HUDEP-2 (cell line): ENCODE measurements at regions not wholly inside any gene's neighbourhood (a gene's known extent, or its start where the extent isn't known, plus 50 kb on each side); places are given as distances from the start of the nearest gene placed in this dataset.
"Not testable (repeated sequence)": the region's sequence is repeated elsewhere in the genome, so short reads cannot be mapped to it uniquely, and the experiment has no call there.

Source experiments
- DNase-seq, 76 experiments: peaks; one replicate each; lab custom pipeline; 2025; ENCODE audit not compliant: unreplicated experiment in 76 of 76; lab: John Stamatoyannopoulos, UW

DNA sequence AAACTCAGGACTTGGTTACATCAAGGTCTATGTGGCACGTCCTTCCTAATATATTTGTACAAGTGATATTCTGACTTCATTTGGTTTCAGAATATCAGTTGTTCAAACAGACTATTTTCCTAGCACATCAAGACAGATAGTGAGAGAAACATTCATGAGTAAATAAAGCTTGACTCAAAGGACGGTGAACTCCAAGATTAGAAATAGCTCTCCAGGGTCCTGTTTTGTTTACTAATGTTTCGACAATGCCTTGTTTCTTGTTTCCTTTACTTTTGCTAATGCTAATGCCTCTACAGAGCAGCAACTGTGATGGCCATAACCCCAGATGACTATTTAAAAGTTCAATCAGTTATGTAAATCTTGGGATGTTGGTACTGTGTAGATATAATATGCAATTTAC is 313.9 kb downstream of the KLF12 start:
- no peak for DNase-seq

GRCh38 chr13:73819711-73820110 is 314.5 kb downstream of the KLF12 start:
- DNase-seq, result no peak

DNA sequence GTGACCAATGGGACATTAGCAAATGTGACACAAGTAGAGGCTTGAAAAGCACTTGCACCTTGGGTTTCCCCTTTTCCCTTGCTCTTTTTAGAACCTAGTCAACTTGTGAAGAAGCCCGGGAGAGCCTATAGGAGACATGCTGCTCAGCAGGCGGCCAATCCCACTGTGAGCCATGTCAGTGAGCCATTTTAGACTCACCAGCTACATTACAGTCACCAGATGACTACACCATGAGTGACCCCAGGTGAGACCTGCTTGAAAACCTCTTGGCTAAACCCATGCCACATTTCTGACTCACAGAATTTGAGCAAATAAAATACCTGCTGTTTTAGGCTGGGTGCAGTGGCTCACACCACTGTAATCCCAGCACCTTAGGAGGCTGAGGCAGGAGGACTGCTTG is 317.5 kb downstream of the KLF12 start:
- no peak for DNase-seq

DNA sequence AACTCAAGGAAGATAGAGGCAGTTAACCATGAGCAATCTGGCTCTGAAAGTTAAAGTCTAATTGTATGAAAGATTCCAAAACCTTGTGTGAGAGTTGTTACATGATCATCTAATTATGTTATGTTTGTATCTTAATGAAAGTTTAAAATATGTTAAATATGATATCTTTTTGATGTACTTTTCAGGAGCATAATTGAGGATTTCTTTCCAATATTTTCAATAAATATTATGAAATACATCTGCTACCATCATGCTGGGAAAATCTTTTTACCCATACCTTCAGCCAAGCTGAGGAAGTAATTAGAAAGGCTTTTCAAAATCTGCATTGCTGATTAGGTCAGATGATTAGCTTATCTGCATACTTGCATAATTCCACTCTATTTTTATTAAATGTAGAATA is 318.4 kb downstream of the KLF12 start:
- no peak for DNase-seq

GRCh38 chr13:73810647-73811046 is 323.6 kb downstream of the KLF12 start:
- no peak for DNase-seq

- DNase-seq, result no peak
Measured at GRCh38 chr13:73809561-73809960, 324.6 kb downstream of the KLF12 start.

DNA sequence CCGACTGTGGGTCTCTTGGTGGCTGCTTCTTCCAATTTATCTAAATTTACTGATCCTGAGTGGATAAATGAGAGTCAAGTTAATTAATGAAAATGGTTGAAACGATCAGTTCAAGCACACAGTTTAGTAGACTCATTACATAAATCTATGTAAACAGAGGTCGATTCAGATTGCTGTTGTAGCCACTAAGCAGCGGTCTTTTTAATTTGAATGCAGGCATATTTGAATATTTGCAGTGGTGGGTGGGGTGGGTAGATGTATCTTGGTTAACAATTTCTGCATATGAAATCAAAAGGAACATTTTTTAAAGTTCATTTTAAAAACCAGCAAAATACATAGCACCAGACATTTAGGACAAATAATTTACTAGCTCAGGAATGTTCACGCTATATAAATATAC is 325.9 kb downstream of the KLF12 start:
- no peak for DNase-seq

DNA sequence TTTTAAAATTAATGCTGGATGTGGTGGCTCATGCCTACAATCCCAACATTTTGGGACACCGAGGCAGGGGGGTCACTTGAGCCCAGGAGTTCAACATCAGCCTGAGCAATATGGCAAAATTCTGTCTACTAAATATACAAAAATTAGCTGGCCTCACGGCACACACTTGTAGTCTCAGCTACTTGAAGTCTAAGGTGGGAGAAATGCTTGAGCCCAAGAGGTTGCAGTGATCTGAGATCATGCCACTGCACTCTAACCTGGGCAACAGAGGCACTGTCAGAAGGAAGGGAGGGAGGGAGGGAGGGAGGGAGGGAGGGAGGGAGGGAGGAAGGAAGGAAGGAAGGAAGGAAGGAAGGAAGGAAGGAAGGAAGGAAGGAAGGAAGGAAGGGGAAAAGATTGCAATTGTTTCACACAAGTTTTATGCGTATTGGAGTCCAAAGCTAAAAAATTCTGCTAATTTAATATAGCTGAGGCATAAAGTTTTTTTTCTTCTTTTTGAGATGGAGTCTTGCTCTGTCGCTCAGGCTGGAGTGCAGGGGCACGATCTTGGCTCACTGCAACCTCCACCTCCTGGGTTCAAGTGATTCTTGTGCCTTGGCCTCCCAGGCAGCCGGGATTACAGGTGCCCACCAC is 328.8 kb downstream of the KLF12 start:
- DNase-seq, result not testable (repeated sequence)

GRCh38 chr13:73803997-73804396 is 330.2 kb downstream of the KLF12 start:
- no peak for DNase-seq

GRCh38 chr13:73800011-73800410 is 334.2 kb downstream of the KLF12 start:
- DNase-seq, result no peak

DNA sequence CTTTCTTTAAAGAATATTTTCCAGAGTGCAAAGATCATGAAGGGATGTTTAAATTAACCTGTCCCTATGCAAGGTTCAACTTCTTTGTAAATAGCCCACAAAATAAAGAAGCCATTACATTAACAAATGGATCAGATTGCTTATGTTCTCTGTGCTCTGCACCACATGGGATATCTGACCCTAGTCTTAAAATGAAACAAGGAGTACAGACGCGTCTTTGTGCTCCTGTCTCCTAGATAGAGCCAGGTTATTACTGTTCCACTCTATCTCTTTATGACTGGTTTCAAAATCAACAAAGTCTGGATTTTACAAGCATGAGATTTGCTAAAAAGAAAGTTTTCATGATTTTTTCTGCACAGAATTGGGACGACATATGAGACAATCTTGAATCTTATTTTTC is 339.4 kb downstream of the KLF12 start:
- no peak for DNase-seq

DNA sequence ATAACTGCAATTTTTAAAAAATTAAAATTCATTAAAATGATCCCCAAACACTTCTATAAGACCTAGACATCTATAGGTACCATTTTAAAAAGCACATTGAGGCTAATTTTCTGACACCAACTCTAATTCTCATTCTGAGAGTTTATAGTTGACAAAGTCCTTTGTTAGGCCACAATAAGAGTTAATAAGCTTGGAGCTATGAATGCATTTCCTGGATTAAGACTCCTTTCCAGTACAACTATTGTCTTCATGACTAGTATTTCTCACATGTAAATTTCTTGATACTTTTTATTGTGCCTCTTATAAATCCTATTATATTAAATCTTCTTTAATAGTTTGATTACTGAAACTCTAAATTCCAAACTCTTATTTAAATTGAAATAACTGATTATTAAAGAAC is 340.8 kb downstream of the KLF12 start:
- DNase-seq, result no peak

DNA sequence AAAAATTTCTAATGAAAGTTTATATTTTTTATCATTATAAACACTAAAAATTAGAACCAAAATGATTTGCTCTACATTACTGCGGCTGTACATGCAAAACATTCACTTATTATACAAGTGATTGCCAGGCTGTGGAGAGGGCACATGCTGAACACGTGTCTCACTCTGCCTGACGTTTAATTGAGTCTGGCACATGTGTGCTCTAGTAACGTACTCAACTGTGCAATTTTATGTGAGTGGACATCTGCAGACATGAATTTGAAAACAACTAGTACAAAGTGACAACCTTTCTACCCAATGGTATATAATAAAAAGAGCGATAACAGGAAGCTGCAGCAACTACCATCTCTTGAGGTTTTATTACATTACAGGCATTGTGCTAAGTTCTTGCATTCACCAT is 341.4 kb downstream of the KLF12 start:
- no peak for DNase-seq

DNA sequence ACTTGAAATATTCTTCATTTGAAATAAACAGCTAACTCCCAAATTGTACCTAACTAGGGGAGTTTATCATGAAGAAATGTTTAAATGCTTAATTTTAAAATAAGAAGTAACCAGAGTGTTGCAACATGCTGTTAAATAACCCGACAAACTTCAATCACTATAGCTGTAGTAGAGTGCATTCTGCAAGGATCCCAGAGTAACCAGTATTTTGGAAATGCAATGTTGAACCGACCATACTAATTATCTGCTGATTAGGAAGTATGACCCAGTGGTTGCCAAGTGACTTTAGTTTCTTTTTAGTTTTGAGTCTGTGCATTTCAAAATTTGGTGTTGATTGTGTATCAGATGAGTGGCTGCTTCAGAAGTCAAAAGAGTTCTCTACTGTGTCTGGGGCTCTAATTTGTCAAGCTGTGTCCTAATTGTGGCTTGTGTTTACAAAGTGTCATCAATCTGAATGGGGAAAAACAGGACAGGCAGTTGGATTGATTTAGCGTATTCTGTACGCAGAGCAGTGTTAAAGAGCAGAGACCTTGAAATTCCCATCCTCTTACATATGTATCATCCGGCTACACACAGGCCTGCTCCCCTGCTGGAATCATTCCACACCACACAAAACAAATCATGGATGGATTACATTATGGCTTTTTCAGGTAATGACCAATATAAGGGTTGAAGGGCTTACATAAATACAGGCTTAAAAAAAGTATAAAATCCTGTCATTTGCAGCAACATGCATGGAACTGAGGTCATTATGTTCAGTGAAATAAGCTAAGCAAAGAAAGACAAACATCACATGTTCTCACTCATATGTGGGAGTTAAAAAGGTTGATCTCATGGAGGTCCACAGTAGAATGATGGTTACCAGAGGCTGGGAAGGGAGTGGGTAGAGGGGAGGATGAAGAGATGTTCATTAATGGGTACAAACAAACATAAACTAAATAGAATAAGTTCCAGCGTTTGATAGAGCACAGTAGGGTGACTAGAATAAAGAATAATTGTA is 351.5 kb downstream of the KLF12 start:
- DNase-seq, result no peak

DNA sequence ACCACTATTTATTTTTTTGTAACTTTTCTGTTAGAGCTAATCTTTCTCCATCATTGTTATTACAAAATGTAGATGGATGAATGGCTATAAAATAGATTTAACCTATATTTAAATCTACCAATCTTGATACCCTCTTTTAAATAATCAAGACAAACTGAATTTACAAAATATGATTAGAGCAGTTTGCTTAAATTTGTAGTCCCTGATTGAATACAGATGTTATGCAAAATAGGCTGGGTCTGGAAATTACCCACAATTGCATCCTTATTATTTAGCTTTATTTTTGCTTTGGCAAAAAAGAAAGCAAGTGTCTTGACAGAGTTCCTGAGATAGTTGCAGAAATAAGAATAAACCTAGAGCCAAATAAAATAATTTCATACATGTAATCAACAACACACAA is 352.8 kb downstream of the KLF12 start:
- DNase-seq, result no peak

- DNase-seq, result no peak
Measured at GRCh38 chr13:73779881-73780280, 354.3 kb downstream of the KLF12 start.

DNA sequence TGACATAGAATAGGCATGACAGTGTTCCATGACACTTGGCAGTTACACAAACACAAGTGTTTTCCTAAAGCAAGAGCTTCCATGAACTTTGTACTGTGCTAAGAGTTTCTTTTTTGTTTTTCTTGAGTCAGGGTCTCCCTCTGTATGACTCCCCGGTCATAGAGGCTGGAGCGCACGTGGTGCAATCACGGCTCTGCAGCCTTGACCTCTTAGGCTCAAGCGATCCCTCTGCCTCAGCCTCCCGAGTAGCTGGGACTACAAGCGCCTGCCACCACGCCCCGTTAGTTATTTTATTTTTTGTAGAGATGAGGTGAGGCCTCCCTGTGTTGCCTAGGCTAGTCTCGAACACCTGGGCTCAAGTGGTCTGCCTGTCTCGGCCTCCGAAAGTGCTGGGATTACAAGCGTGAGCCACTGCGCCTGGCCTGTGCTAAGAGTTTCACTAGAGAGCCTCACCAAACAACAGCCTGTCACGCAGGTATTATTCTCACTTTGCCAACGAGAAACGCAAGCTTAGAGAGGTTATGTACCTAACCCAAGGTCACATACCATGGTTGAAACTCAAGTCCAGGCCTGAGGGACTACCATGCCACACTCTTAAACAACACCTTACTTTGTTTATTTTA is 355.9 kb downstream of the KLF12 start:
- no peak for DNase-seq

DNA sequence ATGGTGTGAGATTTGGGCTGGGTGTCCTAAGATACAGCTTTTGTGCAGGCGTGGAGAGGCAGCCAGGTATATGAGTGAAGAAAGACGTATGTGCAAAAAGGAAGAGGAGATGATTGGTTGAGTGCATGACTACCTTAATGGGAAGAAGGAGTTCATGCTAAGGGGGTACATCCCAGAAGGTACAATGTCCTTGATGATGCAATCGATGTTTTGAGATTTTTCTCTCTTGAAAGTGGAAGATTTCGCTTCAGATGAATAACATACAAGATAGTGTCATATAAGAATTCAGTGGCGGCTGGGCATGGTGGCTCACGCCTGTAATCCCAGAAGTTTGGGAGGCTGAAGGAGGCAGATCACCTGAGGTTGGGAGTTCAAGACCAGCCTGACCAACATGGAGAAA is 357.1 kb downstream of the KLF12 start:
- DNase-seq, result no peak

- no peak for DNase-seq
Measured at GRCh38 chr13:73776151-73776785, 357.9 kb downstream of the KLF12 start.

DNA sequence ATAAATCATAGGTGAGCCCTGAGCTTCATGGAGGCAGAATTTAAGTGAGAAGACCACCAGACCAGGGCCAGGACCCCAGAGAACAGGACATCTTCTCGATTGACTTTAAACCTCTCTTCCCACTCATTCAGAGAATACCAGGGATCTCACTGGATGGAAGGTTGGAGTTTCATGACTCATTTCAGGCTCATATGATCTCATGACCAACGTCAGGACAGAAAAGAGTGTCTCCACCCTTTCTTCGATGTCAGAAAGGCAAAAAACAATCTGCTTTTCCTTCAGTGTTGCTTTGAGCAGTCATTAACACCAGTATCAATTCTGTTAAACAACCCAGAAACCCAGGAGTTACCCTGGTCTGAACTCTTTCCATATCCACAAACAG is 361.0 kb downstream of the KLF12 start:
- DNase-seq, result no peak

DNA sequence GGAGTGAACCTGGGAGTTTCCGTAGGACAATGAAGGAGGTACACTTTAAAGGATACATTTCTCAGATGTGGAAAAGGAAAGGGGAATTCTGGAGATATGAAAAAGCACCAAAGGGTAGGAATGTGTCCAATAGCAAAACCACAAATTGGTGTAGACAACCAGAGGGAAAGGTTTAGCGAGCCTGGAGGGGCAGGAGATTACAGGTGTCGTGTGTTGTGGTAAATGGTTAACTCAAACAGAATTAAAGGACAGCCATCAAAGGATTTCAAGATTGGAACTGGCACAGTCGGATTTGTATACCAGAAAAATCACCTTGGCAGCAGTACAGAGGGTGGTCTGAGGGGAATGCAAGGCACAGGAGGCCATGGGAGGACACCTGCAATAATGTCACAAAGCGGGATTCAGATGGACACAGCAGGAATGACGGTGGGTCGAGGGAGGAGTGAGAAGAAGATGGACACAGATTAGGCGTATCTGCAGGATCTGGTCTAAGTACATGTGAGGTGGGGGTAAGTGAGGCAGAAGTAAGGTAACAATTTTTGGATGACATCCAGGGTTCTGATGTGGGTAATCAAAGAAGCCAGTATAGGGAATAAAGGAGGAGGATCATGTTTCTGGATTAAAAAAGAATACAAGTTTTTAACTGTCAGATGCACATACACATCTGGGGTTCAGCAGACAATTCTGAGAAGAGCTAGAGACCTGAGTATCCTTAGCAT is 361.6 kb downstream of the KLF12 start:
- DNase-seq, result no peak
